Right renal cortex interstitium (tissue), 3 donors: ENCODE measurements at regions not wholly inside any gene's neighbourhood (a gene's known extent, or its start where the extent isn't known, plus 50 kb on each side); places are given as distances from the start of the nearest gene placed in this dataset.
"Not testable (repeated sequence)": the region's sequence is repeated elsewhere in the genome, so short reads cannot be mapped to it uniquely, and the experiment has no call there.

ENCODE experiments used
- DNase-seq, 3 donors: peaks; one replicate each; pipeline ENCODE4 v3.0.0-alpha.2; 2013; ENCODE audit warnings: low read depth in 3 of 3, low spot score in 2 of 3

GRCh38 chr1:37158113-37158749 is 123.9 kb upstream of the GRIK3 start:
- DNase-seq = no peak

- DNase-seq = no peak
These were observed 124.8 kb upstream of the GRIK3 start for GRCh38 chr1:37159102-37159501.

GRCh38 chr1:37161171-37161570 is 126.9 kb upstream of the GRIK3 start:
- no peak for DNase-seq

GRCh38 chr1:37162059-37162458 is 127.7 kb upstream of the GRIK3 start:
- no peak for DNase-seq

- no peak for DNase-seq
These were observed 131.7 kb upstream of the GRIK3 start for GRCh38 chr1:37166005-37166404.

- DNase-seq = no peak
These were observed 133.2 kb upstream of the GRIK3 start for GRCh38 chr1:37167479-37167878.

- no peak for DNase-seq
These were observed 134.9 kb upstream of the GRIK3 start for GRCh38 chr1:37169241-37169640.

GRCh38 chr1:37169743-37170275 is 135.5 kb upstream of the GRIK3 start:
- DNase-seq = no peak

- no peak for DNase-seq
These were observed 137.4 kb upstream of the GRIK3 start for GRCh38 chr1:37171691-37172090.

GRCh38 chr1:37174341-37174740 is 140.0 kb upstream of the GRIK3 start:
- no peak for DNase-seq

- DNase-seq = no peak
These were observed 140.6 kb upstream of the GRIK3 start for GRCh38 chr1:37174876-37175275.

GRCh38 chr1:37175666-37176215 is 141.4 kb upstream of the GRIK3 start:
- no peak for DNase-seq

GRCh38 chr1:37176269-37176668 is 142.0 kb upstream of the GRIK3 start:
- DNase-seq = no peak

- DNase-seq = peak in 1 of 3 donors; percentile 1
These were observed 143.0 kb upstream of the GRIK3 start for GRCh38 chr1:37177230-37177864.

- no peak for DNase-seq
These were observed 147.1 kb upstream of the GRIK3 start for GRCh38 chr1:37181425-37181824.

- DNase-seq = no peak
These were observed 150.5 kb upstream of the GRIK3 start for GRCh38 chr1:37184789-37185188.

GRCh38 chr1:37186246-37186756 is 152.0 kb upstream of the GRIK3 start:
- DNase-seq = no peak

GRCh38 chr1:37189111-37189510 is 154.8 kb upstream of the GRIK3 start:
- no peak for DNase-seq

- no peak for DNase-seq
These were observed 163.1 kb upstream of the GRIK3 start for GRCh38 chr1:37197411-37197810.

- not testable (repeated sequence) for DNase-seq
These were observed 180.0 kb upstream of the GRIK3 start for GRCh38 chr1:37214305-37214704.

- DNase-seq = no peak
These were observed 199.3 kb upstream of the GRIK3 start for GRCh38 chr1:37233606-37234005.

GRCh38 chr1:37234941-37235418 is 200.7 kb upstream of the GRIK3 start:
- no peak for DNase-seq
